ENCODE measurements at regions not wholly inside any gene's neighbourhood (a gene's known extent, or its start where the extent isn't known, plus 50 kb on each side); places are given as distances from the start of the nearest gene placed in this dataset.
"Not testable (repeated sequence)": the region's sequence is repeated elsewhere in the genome, so short reads cannot be mapped to it uniquely, and the experiment has no call there.

GRCh38 chr1:157231846-157232525 is 93.8 kb upstream of the ETV3 start:
- ATAC-seq (ENCODE audit: low read depth) (no peak), DNase-seq (ENCODE audit: low spot score in 2 of 2) (no peak)
- H3K4me3 Mint-ChIP-seq: no peak overlapping the region
- no peaks in the 10 kb centered on the region for H3K9me3 Mint-ChIP-seq
- no peak overlapping the region for H3K27ac Mint-ChIP-seq
- H3K27me3 Mint-ChIP-seq: peaks cover 12% of the 10 kb centered on the region
- H3K4me1 Mint-ChIP-seq: no peaks in the 10 kb centered on the region
- H3K36me3 Mint-ChIP-seq: no peaks in the 10 kb centered on the region

GRCh38 chr1:157230500-157230899 is 92.3 kb upstream of the ETV3 start:
- DNase-seq (ENCODE audit: low spot score in 2 of 2): no peak
- H3K27me3 Mint-ChIP-seq: peaks cover 12% of the 10 kb centered on the region
- H3K27ac Mint-ChIP-seq: no peak overlapping the region
- H3K9me3 Mint-ChIP-seq: peaks cover 1% of the 10 kb centered on the region
- H3K4me3 Mint-ChIP-seq: no peak overlapping the region
- H3K4me1 Mint-ChIP-seq: no peaks in the 10 kb centered on the region
- no peak for ATAC-seq (ENCODE audit: low read depth)
- no peaks in the 10 kb centered on the region for H3K36me3 Mint-ChIP-seq

- peaks cover 19% of the 10 kb centered on the region for H3K27me3 Mint-ChIP-seq
- H3K36me3 Mint-ChIP-seq: no peaks in the 10 kb centered on the region
- no peaks in the 10 kb centered on the region for H3K4me1 Mint-ChIP-seq
- H3K27ac Mint-ChIP-seq: no peak overlapping the region
- peaks cover 1% of the 10 kb centered on the region for H3K9me3 Mint-ChIP-seq
- DNase-seq (ENCODE audit: low spot score in 2 of 2) (no peak), ATAC-seq (ENCODE audit: low read depth) (no peak)
- H3K4me3 Mint-ChIP-seq: no peak overlapping the region
Observed at GRCh38 chr1:157227700-157228099, 89.5 kb upstream of the ETV3 start.

- H3K36me3 Mint-ChIP-seq: no peaks in the 10 kb centered on the region
- H3K27me3 Mint-ChIP-seq: peaks cover 22% of the 10 kb centered on the region
- H3K9me3 Mint-ChIP-seq: peaks cover 1% of the 10 kb centered on the region
- no peaks in the 10 kb centered on the region for H3K4me1 Mint-ChIP-seq
- DNase-seq (ENCODE audit: low spot score in 2 of 2): no peak
- no peak overlapping the region for H3K27ac Mint-ChIP-seq
- H3K4me3 Mint-ChIP-seq: no peak overlapping the region
- ATAC-seq (ENCODE audit: low read depth): no peak
Observed at GRCh38 chr1:157226739-157227138, 88.5 kb upstream of the ETV3 start.

GRCh38 chr1:157219600-157219999 is 81.4 kb upstream of the ETV3 start:
- H3K27ac Mint-ChIP-seq: no peak overlapping the region
- no peaks in the 10 kb centered on the region for H3K36me3 Mint-ChIP-seq
- DNase-seq (ENCODE audit: low spot score in 2 of 2) (no peak), ATAC-seq (ENCODE audit: low read depth) (no peak)
- peaks cover 27% of the 10 kb centered on the region for H3K27me3 Mint-ChIP-seq
- H3K4me3 Mint-ChIP-seq: no peak overlapping the region
- H3K9me3 Mint-ChIP-seq: peaks cover 5% of the 10 kb centered on the region
- no peaks in the 10 kb centered on the region for H3K4me1 Mint-ChIP-seq

- H3K27me3 Mint-ChIP-seq: peaks cover 26% of the 10 kb centered on the region
- no peaks in the 10 kb centered on the region for H3K36me3 Mint-ChIP-seq
- no peak overlapping the region for H3K4me3 Mint-ChIP-seq
- H3K4me1 Mint-ChIP-seq: no peaks in the 10 kb centered on the region
- no peak for ATAC-seq (ENCODE audit: low read depth)
- DNase-seq (ENCODE audit: low spot score in 2 of 2): no peak
- H3K9me3 Mint-ChIP-seq: peaks cover 8% of the 10 kb centered on the region
- no peak overlapping the region for H3K27ac Mint-ChIP-seq
Observed at GRCh38 chr1:157219182-157219581, 81.0 kb upstream of the ETV3 start.

- Mint-ChIP-seq H3K9me3 (peaks cover 12% of the 10 kb centered on the region), H3K4me1 (no peaks in the 10 kb centered on the region), H3K36me3 (peaks cover 4% of the 10 kb centered on the region), H3K4me3 (no peak overlapping the region), H3K27me3 (peaks cover 27% of the 10 kb centered on the region), H3K27ac (no peak overlapping the region)
- ATAC-seq (ENCODE audit: low read depth) (no peak), DNase-seq (ENCODE audit: low spot score in 2 of 2) (no peak)
Observed at GRCh38 chr1:157218671-157219070, 80.5 kb upstream of the ETV3 start.

- DNase-seq (ENCODE audit: low spot score in 2 of 2) (no peak), ATAC-seq (ENCODE audit: low read depth) (no peak)
- Mint-ChIP-seq H3K27me3 (peaks cover 29% of the 10 kb centered on the region), H3K4me1 (no peaks in the 10 kb centered on the region), H3K27ac (no peak overlapping the region), H3K9me3 (peaks cover 22% of the 10 kb centered on the region), H3K36me3 (peaks cover 4% of the 10 kb centered on the region), H3K4me3 (no peak overlapping the region)
Observed at GRCh38 chr1:157217486-157217885, 79.3 kb upstream of the ETV3 start.

GRCh38 chr1:157213836-157214235 is 75.6 kb upstream of the ETV3 start:
- no peaks in the 10 kb centered on the region for H3K4me1 Mint-ChIP-seq

GRCh38 chr1:157209514-157209913 is 71.3 kb upstream of the ETV3 start:
- Mint-ChIP-seq H3K4me3 (no peak overlapping the region), H3K27me3 (peaks cover 9% of the 10 kb centered on the region), H3K27ac (no peak overlapping the region), H3K4me1 (no peaks in the 10 kb centered on the region), H3K36me3 (peaks cover 4% of the 10 kb centered on the region), H3K9me3 (peaks cover 19% of the 10 kb centered on the region)
- ATAC-seq (ENCODE audit: low read depth) (no peak), DNase-seq (ENCODE audit: low spot score in 2 of 2) (no peak)

More at GRCh38 chr1:157213836-157214235, 75.6 kb upstream of the ETV3 start:
- H3K27ac Mint-ChIP-seq: no peak overlapping the region
- peaks cover 25% of the 10 kb centered on the region for H3K9me3 Mint-ChIP-seq
- peaks cover 18% of the 10 kb centered on the region for H3K27me3 Mint-ChIP-seq
- H3K4me3 Mint-ChIP-seq: no peak overlapping the region
- ATAC-seq (ENCODE audit: low read depth) (no peak), DNase-seq (ENCODE audit: low spot score in 2 of 2) (no peak)
- peaks cover 4% of the 10 kb centered on the region for H3K36me3 Mint-ChIP-seq

GRCh38 chr1:157205982-157206381 is 67.8 kb upstream of the ETV3 start:
- not testable (repeated sequence) for H3K27me3 Mint-ChIP-seq; H3K4me1 Mint-ChIP-seq; H3K9me3 Mint-ChIP-seq; H3K36me3 Mint-ChIP-seq; ATAC-seq (ENCODE audit: low read depth); H3K27ac Mint-ChIP-seq; H3K4me3 Mint-ChIP-seq; DNase-seq (ENCODE audit: low spot score in 2 of 2)

- Mint-ChIP-seq H3K36me3 (no peaks in the 10 kb centered on the region), H3K9me3 (no peaks in the 10 kb centered on the region), H3K4me3 (no peak overlapping the region), H3K27me3 (peaks cover 4% of the 10 kb centered on the region), H3K27ac (no peak overlapping the region), H3K4me1 (no peaks in the 10 kb centered on the region)
- no peak for ATAC-seq (ENCODE audit: low read depth)
- no peak for DNase-seq (ENCODE audit: low spot score in 2 of 2)
Observed at GRCh38 chr1:157203166-157203565, 65.0 kb upstream of the ETV3 start.

- Mint-ChIP-seq H3K9me3 (no peaks in the 10 kb centered on the region), H3K4me3 (no peak overlapping the region), H3K4me1 (no peaks in the 10 kb centered on the region), H3K36me3 (no peaks in the 10 kb centered on the region), H3K27ac (no peak overlapping the region), H3K27me3 (peaks cover 4% of the 10 kb centered on the region)
- no peak for ATAC-seq (ENCODE audit: low read depth)
- DNase-seq (ENCODE audit: low spot score in 2 of 2): no peak
Observed at GRCh38 chr1:157202331-157202730, 64.1 kb upstream of the ETV3 start.

GRCh38 chr1:157201767-157202166 is 63.6 kb upstream of the ETV3 start:
- Mint-ChIP-seq H3K36me3 (no peaks in the 10 kb centered on the region), H3K4me1 (no peaks in the 10 kb centered on the region), H3K27me3 (peaks cover 4% of the 10 kb centered on the region), H3K9me3 (no peaks in the 10 kb centered on the region), H3K4me3 (no peak overlapping the region), H3K27ac (no peak overlapping the region)
- ATAC-seq (ENCODE audit: low read depth) (no peak), DNase-seq (ENCODE audit: low spot score in 2 of 2) (no peak)

- Mint-ChIP-seq H3K9me3 (no peaks in the 10 kb centered on the region), H3K4me1 (no peaks in the 10 kb centered on the region), H3K4me3 (no peak overlapping the region), H3K36me3 (no peaks in the 10 kb centered on the region), H3K27ac (no peak overlapping the region), H3K27me3 (peaks cover 6% of the 10 kb centered on the region)
- ATAC-seq (ENCODE audit: low read depth) (no peak), DNase-seq (ENCODE audit: low spot score in 2 of 2) (no peak)
Observed at GRCh38 chr1:157200451-157200850, 62.3 kb upstream of the ETV3 start.
